GM06990 (cell line): ENCODE measurements at regions not wholly inside any gene's neighbourhood (a gene's known extent, or its start where the extent isn't known, plus 50 kb on each side); places are given as distances from the start of the nearest gene placed in this dataset.

Source experiments
- DNase-seq: peaks from one replicate; pipeline ENCODE4 v3.0.0-alpha.2; 2011; ENCODE audit not compliant: insufficient read length; ENCODE audit errors: extremely low read depth
- H3K27me3 ChIP-seq: replicated peaks from 2 replicates; pipeline ENCODE4 v1.6.0; 2011; ENCODE audit warnings: low read length; ENCODE audit not compliant: control insufficient read depth, insufficient read depth
- H3K36me3 ChIP-seq: 2 replicates; pipeline ENCODE4 v1.5.1; 2011; ENCODE audit warnings: low read length; ENCODE audit not compliant: control insufficient read depth, insufficient read depth
- H3K4me3 ChIP-seq: replicated peaks from 2 replicates; pipeline ENCODE4 v1.5.1; 2011; ENCODE audit warnings: low read depth, mild to moderate bottlenecking, control low read depth, low read length
- TF ChIP-seq, protein P1 (sequence below): IDR thresholded peaks from 2 replicates; pipeline ENCODE4 v1.5.1; 2011; ENCODE audit warnings: low read length, control low read depth, mild to moderate bottlenecking, inconsistent platforms; ENCODE audit not compliant: insufficient read depth, poor library complexity, severe bottlenecking

DNA sequence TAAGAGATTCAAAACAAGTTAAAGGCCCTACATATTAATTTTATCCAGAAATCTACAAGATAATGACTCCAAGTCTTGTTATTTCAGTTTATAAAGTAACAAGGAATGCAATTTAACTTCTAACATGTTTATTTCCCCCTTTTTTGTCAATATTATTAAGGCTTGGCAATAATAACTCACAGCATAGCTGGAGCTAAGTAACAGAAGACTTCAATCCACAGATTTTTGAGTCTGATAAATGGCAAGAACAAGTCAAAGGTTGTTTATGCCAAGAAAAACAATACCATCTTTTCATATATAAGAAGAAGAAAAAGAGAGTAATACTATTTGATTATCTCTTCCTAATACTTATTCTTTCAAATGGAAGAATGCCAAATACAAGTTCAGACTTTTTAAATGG is 631.0 kb upstream of the CCDC54 start:
- no peak for DNase-seq
- TF ChIP-seq, protein P1, sequence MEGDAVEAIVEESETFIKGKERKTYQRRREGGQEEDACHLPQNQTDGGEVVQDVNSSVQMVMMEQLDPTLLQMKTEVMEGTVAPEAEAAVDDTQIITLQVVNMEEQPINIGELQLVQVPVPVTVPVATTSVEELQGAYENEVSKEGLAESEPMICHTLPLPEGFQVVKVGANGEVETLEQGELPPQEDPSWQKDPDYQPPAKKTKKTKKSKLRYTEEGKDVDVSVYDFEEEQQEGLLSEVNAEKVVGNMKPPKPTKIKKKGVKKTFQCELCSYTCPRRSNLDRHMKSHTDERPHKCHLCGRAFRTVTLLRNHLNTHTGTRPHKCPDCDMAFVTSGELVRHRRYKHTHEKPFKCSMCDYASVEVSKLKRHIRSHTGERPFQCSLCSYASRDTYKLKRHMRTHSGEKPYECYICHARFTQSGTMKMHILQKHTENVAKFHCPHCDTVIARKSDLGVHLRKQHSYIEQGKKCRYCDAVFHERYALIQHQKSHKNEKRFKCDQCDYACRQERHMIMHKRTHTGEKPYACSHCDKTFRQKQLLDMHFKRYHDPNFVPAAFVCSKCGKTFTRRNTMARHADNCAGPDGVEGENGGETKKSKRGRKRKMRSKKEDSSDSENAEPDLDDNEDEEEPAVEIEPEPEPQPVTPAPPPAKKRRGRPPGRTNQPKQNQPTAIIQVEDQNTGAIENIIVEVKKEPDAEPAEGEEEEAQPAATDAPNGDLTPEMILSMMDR: no peak
- H3K27me3 ChIP-seq: no peaks in the 10 kb centered on the region
- H3K4me3 ChIP-seq: no peak overlapping the region
- H3K36me3 ChIP-seq: no peaks in the 10 kb centered on the region

DNA sequence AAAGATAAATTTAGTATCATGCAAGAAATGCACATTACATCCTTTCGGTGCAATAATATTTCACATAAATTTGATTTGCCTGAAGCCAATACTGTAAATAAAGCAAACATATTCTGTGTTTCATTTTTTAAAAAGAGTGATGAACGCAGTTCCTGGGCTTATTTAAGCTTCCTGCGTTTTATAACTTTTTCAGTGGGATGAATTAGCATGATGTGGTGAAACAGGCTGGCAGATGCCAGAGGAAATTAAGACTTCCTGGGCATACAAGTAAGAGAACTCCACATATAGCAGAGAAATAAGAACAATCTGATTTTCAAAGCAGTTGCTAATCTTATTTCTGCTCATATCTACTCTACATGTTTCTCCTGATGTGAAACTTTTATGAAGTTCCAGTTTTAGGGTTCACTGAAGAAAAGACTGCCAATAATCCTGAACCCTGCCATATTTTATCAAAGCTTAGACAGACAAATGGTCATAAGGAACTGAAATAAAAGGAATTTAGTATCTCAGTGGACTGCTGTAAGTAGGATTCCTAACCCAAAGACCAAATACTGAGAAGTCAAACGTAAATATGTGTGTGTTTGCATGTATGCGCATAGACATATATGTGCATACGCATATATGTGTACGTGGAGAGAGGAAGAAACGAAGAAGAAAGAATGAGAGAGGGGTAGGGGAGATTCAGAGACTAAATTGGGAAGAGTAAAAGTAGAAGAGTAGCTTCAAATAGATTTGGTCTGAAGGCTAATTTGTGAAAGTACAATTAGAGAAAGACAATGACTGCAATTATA is 628.6 kb upstream of the CCDC54 start:
- no peak for DNase-seq
- TF ChIP-seq, protein P1: no peak
- Histone ChIP-seq H3K36me3 (no peaks in the 10 kb centered on the region), H3K27me3 (no peaks in the 10 kb centered on the region), H3K4me3 (no peak overlapping the region)

DNA sequence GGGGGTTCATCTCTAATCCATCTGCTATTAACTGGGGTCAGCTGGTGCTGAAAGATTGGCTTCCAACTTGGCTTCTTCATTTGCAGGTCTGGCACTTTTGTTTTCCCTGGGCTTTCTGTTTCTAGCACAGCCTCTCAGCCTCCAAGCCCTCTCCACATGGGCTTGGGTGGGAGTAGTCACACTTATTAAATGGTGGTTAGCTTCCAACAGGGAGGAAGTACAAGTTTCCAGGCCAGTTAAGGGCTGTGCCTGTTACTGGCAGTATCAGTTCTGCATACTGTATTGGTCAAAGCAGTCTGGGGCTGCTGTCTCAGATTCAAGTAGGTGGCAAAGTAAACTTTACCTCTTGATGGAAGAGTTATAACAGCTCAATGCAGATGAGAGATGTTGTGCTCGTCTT is 627.1 kb upstream of the CCDC54 start:
- Histone ChIP-seq H3K4me3 (no peak overlapping the region), H3K36me3 (no peaks in the 10 kb centered on the region), H3K27me3 (no peaks in the 10 kb centered on the region)
- TF ChIP-seq, protein P1: no peak
- DNase-seq: no peak

DNA sequence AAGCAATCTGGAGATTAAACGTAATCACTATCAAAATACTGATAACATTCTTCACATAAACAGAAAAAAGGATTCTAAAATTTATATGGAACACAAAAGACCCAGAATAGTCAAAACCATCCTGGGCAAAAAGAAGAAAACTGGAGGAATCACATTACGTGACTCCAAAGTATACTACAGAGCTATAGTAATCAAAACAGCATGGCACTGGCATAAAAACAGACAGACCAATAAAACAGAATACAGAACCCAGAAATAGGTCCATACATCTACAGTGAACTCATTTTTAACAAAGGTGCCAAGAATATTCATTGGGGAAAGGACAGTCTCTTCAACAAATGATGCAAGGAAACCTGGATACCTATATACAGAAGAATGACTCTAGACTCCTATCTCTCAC is 621.9 kb upstream of the CCDC54 start:
- no peaks in the 10 kb centered on the region for H3K27me3 ChIP-seq
- no peak for DNase-seq
- TF ChIP-seq, protein P1: no peak
- no peaks in the 10 kb centered on the region for H3K36me3 ChIP-seq
- no peak overlapping the region for H3K4me3 ChIP-seq

DNA sequence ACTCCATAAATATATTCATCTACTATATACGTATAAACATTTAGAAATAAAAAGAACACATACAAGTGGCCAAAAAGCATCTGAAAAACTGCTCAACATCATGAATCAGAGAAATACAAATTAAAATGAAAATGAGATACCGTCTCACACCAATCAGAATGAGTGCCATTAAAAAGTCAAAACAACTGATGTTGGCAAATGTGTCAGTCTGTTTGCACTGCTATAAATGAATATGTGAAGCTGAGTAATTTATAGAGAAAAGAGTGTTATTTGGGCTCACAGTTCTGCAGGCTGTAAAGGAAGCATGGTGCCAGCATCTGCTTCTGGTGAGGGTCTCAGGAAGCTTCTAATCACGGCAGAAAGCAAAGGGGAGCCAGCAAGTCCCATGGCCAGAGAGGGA is 620.3 kb upstream of the CCDC54 start:
- H3K36me3 ChIP-seq: no peaks in the 10 kb centered on the region
- DNase-seq: no peak
- no peaks in the 10 kb centered on the region for H3K27me3 ChIP-seq
- H3K4me3 ChIP-seq: no peak overlapping the region
- TF ChIP-seq, protein P1: no peak
